ENCODE measurements at regions not wholly inside any gene's neighbourhood (a gene's known extent, or its start where the extent isn't known, plus 50 kb on each side); places are given as distances from the start of the nearest gene placed in this dataset.

- TF ChIP-seq, protein P1, sequence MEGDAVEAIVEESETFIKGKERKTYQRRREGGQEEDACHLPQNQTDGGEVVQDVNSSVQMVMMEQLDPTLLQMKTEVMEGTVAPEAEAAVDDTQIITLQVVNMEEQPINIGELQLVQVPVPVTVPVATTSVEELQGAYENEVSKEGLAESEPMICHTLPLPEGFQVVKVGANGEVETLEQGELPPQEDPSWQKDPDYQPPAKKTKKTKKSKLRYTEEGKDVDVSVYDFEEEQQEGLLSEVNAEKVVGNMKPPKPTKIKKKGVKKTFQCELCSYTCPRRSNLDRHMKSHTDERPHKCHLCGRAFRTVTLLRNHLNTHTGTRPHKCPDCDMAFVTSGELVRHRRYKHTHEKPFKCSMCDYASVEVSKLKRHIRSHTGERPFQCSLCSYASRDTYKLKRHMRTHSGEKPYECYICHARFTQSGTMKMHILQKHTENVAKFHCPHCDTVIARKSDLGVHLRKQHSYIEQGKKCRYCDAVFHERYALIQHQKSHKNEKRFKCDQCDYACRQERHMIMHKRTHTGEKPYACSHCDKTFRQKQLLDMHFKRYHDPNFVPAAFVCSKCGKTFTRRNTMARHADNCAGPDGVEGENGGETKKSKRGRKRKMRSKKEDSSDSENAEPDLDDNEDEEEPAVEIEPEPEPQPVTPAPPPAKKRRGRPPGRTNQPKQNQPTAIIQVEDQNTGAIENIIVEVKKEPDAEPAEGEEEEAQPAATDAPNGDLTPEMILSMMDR (IDR thresholded peaks at IDR 0.05 in 4 of 5, conservative IDR thresholded peaks at IDR 0.05 in 1 of 5), result no peak
- no peak for TF ChIP-seq POLR2A (IDR thresholded peaks at IDR 0.05)
These were observed 389.9 kb downstream of the SHQ1 start for GRCh38 chr3:72458375-72458774.

Measured in gastrocnemius medialis (tissue), 4 donors.